PC-9 (cell line): ENCODE measurements at regions not wholly inside any gene's neighbourhood (a gene's known extent, or its start where the extent isn't known, plus 50 kb on each side); places are given as distances from the start of the nearest gene placed in this dataset.

Experiments used
- BruUV-seq: library from RNA; stranded (reverse); fragments of 400-500 nt; replicated peaks from 2 replicates; lab custom pipeline; 2021; lab: Mats Ljungman, UMichigan
- CTCF ChIA-PET: fragments of 300-600 bp; sonication (Branson Sonifier 250); formaldehyde crosslinking; loops from one replicate; lab custom pipeline; 2022; ENCODE audit warnings: antibody characterized with exemption; lab: Charles Lee
- POLR2A ChIA-PET: fragments of 300-600 bp; sonication (Branson Sonifier 250); formaldehyde crosslinking; loops from one replicate; lab custom pipeline; 2022; ENCODE audit warnings: antibody characterized with exemption; ENCODE audit not compliant: unreplicated experiment; lab: Charles Lee
- DNase-seq, 2 experiments: peaks; one replicate each; pipeline versions ENCODE4 v3.0.0 to v3.0.0-alpha.2; 2015 to 2022; ENCODE audit warnings: mixed read lengths in 1 of 2
- H2AFZ ChIP-seq: fragments of 200-600 bp; sonication (generic); 2 replicates; pipeline ENCODE4 v1.8.1; 2017; ENCODE audit warnings: antibody characterized with exemption
- H3F3A ChIP-seq: fragments of 200-600 bp; sonication (generic); 2 replicates; pipeline ENCODE4 v1.8.1; 2017; ENCODE audit warnings: antibody characterized with exemption, mild to moderate bottlenecking, low read depth; ENCODE audit not compliant: insufficient read depth
- H3K27ac ChIP-seq: fragments of 200-600 bp; sonication (generic); 2 replicates; pipeline ENCODE4 v1.6.1; 2016; ENCODE audit warnings: mixed run types
- H3K27me3 ChIP-seq: fragments of 200-600 bp; sonication (generic); 2 replicates; pipeline ENCODE4 v1.6.1; 2016; ENCODE audit warnings: low read depth, mixed run types; ENCODE audit not compliant: insufficient read depth
- H3K36me3 ChIP-seq: fragments of 200-600 bp; sonication (generic); 2 replicates; pipeline ENCODE4 v1.6.1; 2016; ENCODE audit warnings: low read depth, mixed run types
- H3K4me1 ChIP-seq: fragments of 200-600 bp; sonication (generic); replicated peaks from 2 replicates; pipeline ENCODE4 v1.6.1; 2016; ENCODE audit warnings: mixed run types; ENCODE audit not compliant: insufficient read depth
- H3K4me2 ChIP-seq: fragments of 200-600 bp; sonication (generic); 2 replicates; pipeline ENCODE4 v1.6.1; 2017; ENCODE audit warnings: mixed run types
- H3K4me3 ChIP-seq: fragments of 200-600 bp; sonication (generic); 2 replicates; pipeline ENCODE4 v1.6.1; 2016; ENCODE audit warnings: mixed run types
- H3K79me2 ChIP-seq: fragments of 200-600 bp; sonication (generic); 2 replicates; pipeline ENCODE4 v1.6.1; 2017; ENCODE audit warnings: low read depth, mixed run types
- H3K9me2 ChIP-seq: fragments of 200-600 bp; sonication (generic); 2 replicates; pipeline ENCODE4 v1.8.1; 2017; ENCODE audit warnings: mild to moderate bottlenecking; ENCODE audit not compliant: insufficient read depth
- H3K9me3 ChIP-seq: fragments of 200-600 bp; sonication (generic); 2 replicates; pipeline ENCODE4 v1.8.1; 2016; ENCODE audit warnings: low read depth; ENCODE audit not compliant: insufficient read depth
- H4K20me1 ChIP-seq: fragments of 200-600 bp; sonication (generic); 2 replicates; pipeline ENCODE4 v1.8.1; 2017; ENCODE audit not compliant: insufficient read depth
- CTCF ChIP-seq: fragments of 200-600 bp; sonication (generic); conservative IDR thresholded peaks from 2 replicates; pipeline ENCODE4 v1.6.1; 2017; ENCODE audit warnings: mixed run types, antibody characterized with exemption, mild to moderate bottlenecking, moderate library complexity
- EZH2 ChIP-seq: fragments of 200-600 bp; sonication (generic); IDR thresholded peaks from 2 replicates; pipeline ENCODE4 v1.8.0; 2017; ENCODE audit warnings: antibody characterized with exemption, low read depth
- intact Hi-C: fragments of 100-400 bp; cut with micrococcal nuclease; formaldehyde crosslinking; loops from one replicate; pipeline ENCODE4 v1.10.0; 2022; ENCODE audit not compliant: unreplicated experiment

GRCh38 chr3:30495172-30496065, 111.0 kb upstream of the TGFBR2 start:
- intact Hi-C loops, result no loop called here
- no peak for TF ChIP-seq EZH2
- H2AFZ ChIP-seq, result no peak overlapping the region
- H3K79me2 ChIP-seq, result no peaks in the 10 kb centered on the region
- no peak overlapping the region for H3K27ac ChIP-seq
- CTCF ChIA-PET, result no interaction called here
- H3K36me3 ChIP-seq, result no peaks in the 10 kb centered on the region
- no TSS peak for BruUV-seq
- H3K4me2 ChIP-seq, result no peak overlapping the region
- H3K4me1 ChIP-seq, result no peaks in the 10 kb centered on the region; the same call in 1 of the 2 replicates
- no peaks in the 10 kb centered on the region for H3F3A ChIP-seq
- POLR2A ChIA-PET, result no interaction called here
- H3K27me3 ChIP-seq, result no peaks in the 10 kb centered on the region
- no peak overlapping the region for H3K4me3 ChIP-seq
- H3K9me3 ChIP-seq, result peaks cover 2% of the 10 kb centered on the region; the same call in 1 of the 2 replicates
- no peaks in the 10 kb centered on the region for H4K20me1 ChIP-seq
- DNase-seq, result no peak
- H3K9me2 ChIP-seq, result no peaks in the 10 kb centered on the region

GRCh38 chr3:30496066-30496966, 110.1 kb upstream of the TGFBR2 start:
- Histone ChIP-seq H3K9me2 (no peaks in the 10 kb centered on the region), H3F3A (no peaks in the 10 kb centered on the region), H4K20me1 (no peaks in the 10 kb centered on the region), H3K4me3 (no peak overlapping the region), H3K4me2 (no peak overlapping the region), H3K9me3 (no peaks in the 10 kb centered on the region), H3K79me2 (no peaks in the 10 kb centered on the region), H3K4me1 (no peaks in the 10 kb centered on the region; the same call in 1 of the 2 replicates), H3K36me3 (no peaks in the 10 kb centered on the region), H2AFZ (no peak overlapping the region), H3K27me3 (no peaks in the 10 kb centered on the region), H3K27ac (no peak overlapping the region)
- no peak for TF ChIP-seq CTCF
- no peak for TF ChIP-seq EZH2
- ChIA-PET CTCF (no interaction called here), POLR2A (no interaction called here)
- intact Hi-C loops, result no loop called here
- BruUV-seq, result no TSS peak
- no peak for DNase-seq

- Histone ChIP-seq H3K27ac (no peak overlapping the region), H3K9me2 (no peaks in the 10 kb centered on the region), H3K4me3 (no peak overlapping the region), H2AFZ (no peak overlapping the region), H3K4me2 (no peak overlapping the region), H4K20me1 (no peaks in the 10 kb centered on the region), H3K36me3 (no peaks in the 10 kb centered on the region), H3F3A (no peaks in the 10 kb centered on the region), H3K9me3 (no peaks in the 10 kb centered on the region), H3K4me1 (no peaks in the 10 kb centered on the region), H3K79me2 (no peaks in the 10 kb centered on the region), H3K27me3 (no peaks in the 10 kb centered on the region)
- no TSS peak for BruUV-seq
- POLR2A ChIA-PET, result no interaction called here
- intact Hi-C loops, result no loop called here
- DNase-seq, result no peak
- TF ChIP-seq EZH2 (no peak), CTCF (no peak)
- CTCF ChIA-PET, result no interaction called here
Observed at GRCh38 chr3:30498587-30498967, 107.8 kb upstream of the TGFBR2 start.
